IPS-NIHi7 (cell line): ENCODE measurements at regions not wholly inside any gene's neighbourhood (a gene's known extent, or its start where the extent isn't known, plus 50 kb on each side); places are given as distances from the start of the nearest gene placed in this dataset.

Experiments used
- DNase-seq: peaks from one replicate; pipeline ENCODE4 v3.0.0; 2012; ENCODE audit warnings: mixed read lengths; ENCODE audit errors: extremely low spot score

- no peak for DNase-seq
Measured at GRCh38 chrX:98568795-98569194, 1685.1 kb downstream of the RPA4 start.

DNA sequence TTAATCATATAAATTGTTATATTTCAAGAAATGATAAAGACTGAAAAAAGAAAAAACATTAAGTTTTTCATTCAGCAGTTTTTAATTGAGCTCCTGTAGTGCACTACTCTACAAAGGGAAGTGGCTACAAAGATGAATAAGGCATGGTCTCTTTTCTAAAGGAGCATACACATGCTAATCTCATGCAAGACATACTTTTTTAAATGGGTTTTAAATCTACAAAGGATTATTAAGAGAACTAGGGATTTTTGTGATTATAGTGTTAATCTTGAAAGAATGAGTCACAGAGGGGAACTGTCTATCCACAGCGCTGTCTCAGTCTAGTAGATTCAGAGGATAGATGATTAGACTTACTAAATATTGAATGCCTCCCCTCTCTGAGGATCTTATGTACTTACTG lies 1722.2 kb downstream of the RPA4 start:
- no peak for DNase-seq

DNA sequence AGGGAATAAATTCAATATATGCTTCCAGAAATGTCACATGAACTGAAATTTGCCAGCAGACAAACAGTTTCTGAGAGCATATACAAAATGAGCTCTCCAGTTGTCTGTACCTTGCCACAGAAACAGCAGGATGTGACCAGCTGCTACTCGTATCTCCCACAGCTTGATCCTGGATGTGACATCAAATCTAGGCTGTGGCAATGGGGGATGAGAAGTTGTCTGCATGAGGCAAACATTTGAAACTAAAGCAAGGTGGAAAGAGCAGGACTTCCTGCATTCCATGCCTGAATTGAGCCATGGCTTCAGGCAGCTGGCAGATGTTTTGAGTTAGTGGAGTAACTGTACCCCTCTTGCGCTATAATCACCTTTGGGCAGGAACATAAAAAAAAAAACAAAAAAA lies 1724.0 kb downstream of the RPA4 start:
- peak; percentile 18 for DNase-seq

GRCh38 chrX:98627645-98628044 lies 1743.9 kb downstream of the RPA4 start:
- DNase-seq = no peak

GRCh38 chrX:98637451-98637850 lies 1753.7 kb downstream of the RPA4 start:
- DNase-seq = no peak

GRCh38 chrX:98646351-98646750 lies 1762.6 kb downstream of the RPA4 start:
- no peak for DNase-seq

- no peak for DNase-seq
Measured at GRCh38 chrX:98654565-98654964, 1755.5 kb downstream of the PCDH19 start.
